ENCODE measurements at regions not wholly inside any gene's neighbourhood (a gene's known extent, or its start where the extent isn't known, plus 50 kb on each side); places are given as distances from the start of the nearest gene placed in this dataset.

GRCh38 chr5:51694826-51695225, 311.6 kb downstream of the ISL1 start:
- TF ChIP-seq GATA3 (IDR thresholded peaks at IDR 0.05; ENCODE audit: low read depth, low read length), result no peak
- TF ChIP-seq GATA2 (IDR thresholded peaks at IDR 0.05; ENCODE audit: low read depth, low read length), result no peak
